ENCODE measurements at regions not wholly inside any gene's neighbourhood (a gene's known extent, or its start where the extent isn't known, plus 50 kb on each side); places are given as distances from the start of the nearest gene placed in this dataset.

GRCh38 chr2:71833272-71833671 is 314.4 kb downstream of the CYP26B1 start:
- Histone ChIP-seq H3K79me2 (ENCODE audit: control insufficient read depth, insufficient read depth, low read length) (no peaks in the 10 kb centered on the region), H2AFZ (ENCODE audit: low read depth, low read length) (no peak overlapping the region), H3K9me1 (ENCODE audit: control insufficient read depth, insufficient read depth, low read length) (no peaks in the 10 kb centered on the region), H3K4me1 (replicated peaks in 1 of 2; ENCODE audit: control insufficient read depth in 2 of 2, insufficient read depth in 2 of 2, low read length in 2 of 2) (no peaks in the 10 kb centered on the region), H3K9ac (ENCODE audit: insufficient read depth in 1 of 2, low read depth in 2 of 2, low read length in 2 of 2) (no peak overlapping the region), H3K36me3 (ENCODE audit: control insufficient read depth, insufficient read depth, low read length) (no peaks in the 10 kb centered on the region), H3K9me3 (replicated peaks; ENCODE audit: control insufficient read depth, insufficient read depth, low read depth, low read length) (no peaks in the 10 kb centered on the region), H4K20me1 (replicated peaks; ENCODE audit: control insufficient read depth, insufficient read depth, low read length) (no peaks in the 10 kb centered on the region), H3K4me2 (ENCODE audit: insufficient read depth, low read length) (no peak overlapping the region), H3K27me3 (ENCODE audit: control insufficient read depth in 2 of 2, insufficient read depth in 2 of 2, low read length in 2 of 2) (peaks cover 19 to 31% of the 10 kb centered on the region in 2 experiments; a peak in 4 of 5 replicates), H3K27ac (ENCODE audit: extremely low read depth, low read depth, low read length) (no peak overlapping the region), H3K4me3 (no peak overlapping the region)
- no peak for ATAC-seq
- no peak for FAIRE-seq
- intact Hi-C loops (cut with micrococcal nuclease), result no loop called here
- in situ Hi-C loops (cut with MboI), result no loop called here
- no peak for TF ChIP-seq SNAPC5 (CRISPR knock-in tag; IDR thresholded peaks at IDR 0.05)
- TF ChIP-seq MCM3 (IDR thresholded peaks at IDR 0.05), result 0 out of 2 replicates have a peak, but pooled peaks have one; percentile 53
- TF ChIP-seq PREB (CRISPR knock-in tag; IDR thresholded peaks at IDR 0.05), result no peak
- no peak for TF ChIP-seq NR2C2 (CRISPR knock-in tag; IDR thresholded peaks at IDR 0.05)
- no peak for TF ChIP-seq NR2C2 (tag; IDR thresholded peaks at IDR 0.05)
- TF ChIP-seq RNF2 (IDR thresholded peaks at IDR 0.05), result no peak
- WGBS (ENCODE audit: insufficient coverage, low coverage, missing lambda C conversion rate), result 3% methylated on average over 4 of the region's 4 CpGs
- CTCF ChIA-PET (ENCODE audit: low intra/inter-chr PET ratio), result no interaction called here
- DNase-seq (ENCODE audit: extremely low read depth in 1 of 4, low spot score in 3 of 4), result no peak
- POLR2A ChIA-PET, result no interaction called here
- no TSS peak for BruUV-seq (replicated peaks)

- Histone ChIP-seq H3K27ac (ENCODE audit: extremely low read depth, low read depth, low read length) (no peak overlapping the region), H3K36me3 (ENCODE audit: control insufficient read depth, insufficient read depth, low read length) (no peaks in the 10 kb centered on the region), H3K9me1 (ENCODE audit: control insufficient read depth, insufficient read depth, low read length) (no peaks in the 10 kb centered on the region), H3K9me3 (replicated peaks; ENCODE audit: control insufficient read depth, insufficient read depth, low read depth, low read length) (no peaks in the 10 kb centered on the region), H3K4me1 (replicated peaks in 1 of 2; ENCODE audit: control insufficient read depth in 2 of 2, insufficient read depth in 2 of 2, low read length in 2 of 2) (no peaks in the 10 kb centered on the region), H2AFZ (ENCODE audit: low read depth, low read length) (no peak overlapping the region), H3K79me2 (ENCODE audit: control insufficient read depth, insufficient read depth, low read length) (no peaks in the 10 kb centered on the region), H3K9ac (ENCODE audit: insufficient read depth in 1 of 2, low read depth in 2 of 2, low read length in 2 of 2) (no peak overlapping the region), H3K4me2 (ENCODE audit: insufficient read depth, low read length) (no peak overlapping the region), H4K20me1 (replicated peaks; ENCODE audit: control insufficient read depth, insufficient read depth, low read length) (no peaks in the 10 kb centered on the region), H3K4me3 (no peak overlapping the region), H3K27me3 (ENCODE audit: control insufficient read depth in 2 of 2, insufficient read depth in 2 of 2, low read length in 2 of 2) (peaks cover 19 to 35% of the 10 kb centered on the region in 2 experiments; a peak in 4 of 5 replicates)
- 0% methylated on average over 4 of the region's 4 CpGs for WGBS (ENCODE audit: insufficient coverage, low coverage, missing lambda C conversion rate)
- intact Hi-C loops (cut with micrococcal nuclease), result no loop called here
- CTCF ChIA-PET (ENCODE audit: low intra/inter-chr PET ratio), result no interaction called here
- POLR2A ChIA-PET, result no interaction called here
- BruUV-seq (replicated peaks), result no TSS peak
- FAIRE-seq (no peak), ATAC-seq (no peak), DNase-seq (ENCODE audit: extremely low read depth in 1 of 4, low spot score in 3 of 4) (no peak)
- in situ Hi-C loops (cut with MboI), result no loop called here
- no peak for TF ChIP-seq BHLHE40 (IDR thresholded peaks at IDR 0.05; ENCODE audit: low read length)
- no peak for TF ChIP-seq HOXB6 (CRISPR knock-in tag; IDR thresholded peaks at IDR 0.05; ENCODE audit: borderline replicate concordance)
- no peak for TF ChIP-seq CREB3L1 (IDR thresholded peaks at IDR 0.05; ENCODE audit: borderline replicate concordance, low read depth)
- no peak for TF ChIP-seq KLF13 (tag; IDR thresholded peaks at IDR 0.05; ENCODE audit: borderline replicate concordance, low read depth)
- TF ChIP-seq ZNF77 (CRISPR knock-in tag; IDR thresholded peaks at IDR 0.05), result no peak
- TF ChIP-seq ZSCAN29 (IDR thresholded peaks at IDR 0.05), result no peak
- no peak for TF ChIP-seq POU5F1 (IDR thresholded peaks at IDR 0.05; ENCODE audit: borderline replicate concordance, low read depth, low read length, partially characterized antibody)
These were observed 314.8 kb downstream of the CYP26B1 start for GRCh38 chr2:71832844-71833243.

All from K562 (cell line).